Pancreas (tissue), 10 donors: ENCODE measurements at regions not wholly inside any gene's neighbourhood (a gene's known extent, or its start where the extent isn't known, plus 50 kb on each side); places are given as distances from the start of the nearest gene placed in this dataset.
"Not testable (repeated sequence)": the region's sequence is repeated elsewhere in the genome, so short reads cannot be mapped to it uniquely, and the experiment has no call there.

Experiments used
- ATAC-seq, 4 donors: fragments of 200-7000 bp; cut with Tn5 transposase; one replicate each; pipeline versions ENCODE4 v1.8.0 to v1.9.1; 2020; ENCODE audit warnings: mild to moderate bottlenecking in 4 of 4, moderate library complexity in 4 of 4
- DNase-seq, 6 donors: peaks; one replicate each; pipeline ENCODE4 v3.0.0-alpha.2; 2020
- FAIRE-seq: peaks from 2 replicates; lab custom pipeline; 2012; peaks lifted over from hg19 to GRCh38; lab: Jason Lieb, UNC
- H3K27ac ChIP-seq, 4 donors: fragments of 200-600 bp; sonication (generic); 1 replicate in 3 of 4; 2 replicates in 1 of 4; pipeline versions ENCODE4 v1.5.0 to v1.8.0; 2020
- H3K27me3 ChIP-seq, 4 donors: fragments of 200-600 bp; one replicate each; pipeline ENCODE4 v1.8.0; 2021
- H3K36me3 ChIP-seq, 3 donors: fragments of 200-600 bp; sonication (generic) in 1 of 3; one replicate each; pipeline versions ENCODE4 v1.5.0 to v1.8.0; 2020 to 2021
- H3K4me1 ChIP-seq, 3 donors: fragments of 200-600 bp; one replicate each; pipeline ENCODE4 v1.8.0; 2021
- H3K4me3 ChIP-seq, 4 donors: fragments of 200-600 bp; sonication (generic) in 2 of 4; one replicate each; pipeline versions ENCODE4 v1.5.0 to v1.8.0; 2020 to 2021
- H3K9me3 ChIP-seq, 4 donors: fragments of 200-600 bp; one replicate each; pipeline ENCODE4 v1.8.0; 2021
- CTCF ChIP-seq, 4 donors: fragments of 200-600 bp; sonication (generic) in 3 of 4; IDR thresholded peaks; one replicate each; pipeline versions ENCODE4 v1.5.0 to v1.8.0; 2021; ENCODE audit warnings: antibody characterized with exemption in 4 of 4
- WGBS, 2 donors: extraction: QIAGEN DNeasy Blood & Tissue Kit; methylation state at CpG; one replicate each; pipeline ENCODE4 v1.1.7; 2013; 5-methylcytosine and 5-hydroxymethylcytosine counted together
- intact Hi-C, 3 donors: fragments of 100-400 bp; cut with DNase I; formaldehyde crosslinking; loops; one replicate each; pipeline versions ENCODE4 v1.11.1 to v1.14.2; 2022
- donor health status: healthy with polysubstance abuse.
- donor health status: DM: no; HTN: no; CAD: no; lungs with moderate emphysema.
- donor health status: DM: no; HTN: no; CAD: no.
- donor health status: control.
- donor health status: control.
- donor health status: Bipolar disorder and iron deficiency.
- donor health status: DM: yes; HTN: yes; CAD: no.
- donor health status: DM: no; HTN: no; CAD: no.
- donor health status: DM: no; HTN: no; CAD: no.
- donor health status: DM: yes; HTN: yes; CAD: no.

GRCh38 chr11:31957674-31958073, 133.2 kb upstream of the RCN1 start:
- H3K27me3 ChIP-seq = no peaks in the 10 kb centered on the region
- ATAC-seq (peak in 1 of 4 donors; percentile 14), FAIRE-seq (no peak), DNase-seq (no peak)
- no peak overlapping the region for H3K27ac ChIP-seq
- intact Hi-C loops = no loop called here
- no peak overlapping the region for H3K4me3 ChIP-seq
- WGBS, 2 donors = 58 to 65% methylated on average over 7 of the region's 7 CpGs
- no peaks in the 10 kb centered on the region for H3K36me3 ChIP-seq
- H3K9me3 ChIP-seq = no peaks in the 10 kb centered on the region
- no peaks in the 10 kb centered on the region for H3K4me1 ChIP-seq
- no peak for TF ChIP-seq CTCF (IDR thresholded peaks at IDR 0.05)

DNA sequence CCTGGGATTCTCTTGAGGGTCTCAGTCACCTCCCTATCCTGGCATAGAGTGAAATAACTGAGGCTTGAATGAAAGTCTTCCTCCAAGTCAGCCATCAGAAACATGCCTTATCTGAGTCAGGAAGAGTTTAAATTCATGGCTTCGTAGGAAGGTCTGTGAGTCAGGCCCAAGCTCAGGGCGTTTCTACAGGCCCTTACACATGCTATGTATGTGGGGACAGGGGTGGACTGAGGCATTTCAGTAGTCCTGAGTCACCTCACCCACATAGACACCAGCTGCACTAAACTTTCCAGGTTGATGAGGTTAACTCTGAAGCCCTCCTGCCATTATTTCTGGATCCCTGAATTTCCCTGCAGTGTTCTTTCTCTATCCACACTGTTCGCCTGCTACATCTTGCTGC, 134.6 kb upstream of the RCN1 start:
- DNase-seq (no peak), FAIRE-seq (no peak), ATAC-seq (no peak)
- intact Hi-C loops = no loop called here
- Histone ChIP-seq H3K27me3 (no peaks in the 10 kb centered on the region), H3K36me3 (no peaks in the 10 kb centered on the region), H3K9me3 (no peaks in the 10 kb centered on the region), H3K27ac (no peak overlapping the region), H3K4me1 (no peaks in the 10 kb centered on the region), H3K4me3 (no peak overlapping the region)
- WGBS, 2 donors = 63 to 71% methylated on average over 3 of the region's 3 CpGs
- no peak for TF ChIP-seq CTCF (IDR thresholded peaks at IDR 0.05)

GRCh38 chr11:31955838-31956237, 135.0 kb upstream of the RCN1 start:
- Histone ChIP-seq H3K36me3 (no peaks in the 10 kb centered on the region), H3K27ac (no peak overlapping the region), H3K4me3 (no peak overlapping the region), H3K4me1 (no peaks in the 10 kb centered on the region), H3K9me3 (no peaks in the 10 kb centered on the region), H3K27me3 (no peaks in the 10 kb centered on the region)
- intact Hi-C loops = no loop called here
- FAIRE-seq (no peak), DNase-seq (no peak), ATAC-seq (no peak)
- WGBS, 2 donors = 63 to 69% methylated on average over 7 of the region's 7 CpGs
- TF ChIP-seq CTCF (IDR thresholded peaks at IDR 0.05) = no peak

DNA sequence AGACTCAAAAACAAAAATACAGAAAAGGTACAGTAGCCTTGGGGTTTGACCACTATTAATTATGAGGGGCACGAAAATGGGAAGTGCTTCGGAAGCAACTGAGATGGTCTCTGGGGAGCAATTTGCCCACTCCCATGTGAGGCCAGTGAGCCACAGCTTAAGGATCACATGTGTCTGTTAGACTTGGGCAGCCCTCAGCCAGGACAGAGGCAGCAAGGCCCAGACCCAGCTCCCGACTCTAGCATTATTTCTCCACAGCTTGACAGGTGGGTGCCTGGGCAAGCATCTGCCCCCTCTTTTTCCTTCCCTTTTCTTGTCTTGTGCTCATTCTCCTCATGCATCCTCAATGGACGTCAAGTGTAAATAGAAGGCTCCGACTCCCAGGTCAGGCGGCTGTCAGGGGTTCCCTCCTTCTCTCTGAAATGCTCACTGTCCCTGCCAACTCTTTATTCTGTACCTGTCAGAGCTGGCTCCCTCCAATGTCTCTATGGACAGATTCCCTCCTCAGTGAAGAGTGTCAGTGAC, 137.0 kb upstream of the RCN1 start:
- intact Hi-C loops = no loop called here
- Histone ChIP-seq H3K27me3 (no peaks in the 10 kb centered on the region), H3K36me3 (no peaks in the 10 kb centered on the region), H3K4me1 (no peaks in the 10 kb centered on the region), H3K4me3 (no peak overlapping the region), H3K9me3 (no peaks in the 10 kb centered on the region), H3K27ac (no peak overlapping the region)
- no peak for DNase-seq
- FAIRE-seq = no peak
- WGBS, 2 donors = 54 to 58% methylated on average over 6 of the region's 6 CpGs
- no peak for TF ChIP-seq CTCF (IDR thresholded peaks at IDR 0.05)
- no peak for ATAC-seq

- FAIRE-seq, H3K4me1 ChIP-seq, DNase-seq, H3K4me3 ChIP-seq, ATAC-seq, H3K27ac ChIP-seq, H3K27me3 ChIP-seq, intact Hi-C loops, H3K36me3 ChIP-seq, H3K9me3 ChIP-seq: not testable (repeated sequence)
Observed at GRCh38 chr11:31949733-31950200, 138.6 kb upstream of the PAX6 start.
